Lung microvascular endothelial cell (primary cell): ENCODE measurements at regions not wholly inside any gene's neighbourhood (a gene's known extent, or its start where the extent isn't known, plus 50 kb on each side); places are given as distances from the start of the nearest gene placed in this dataset.
"Not testable (repeated sequence)": the region's sequence is repeated elsewhere in the genome, so short reads cannot be mapped to it uniquely, and the experiment has no call there.

Experiments used
- DNase-seq, 2 donors: peaks; one replicate each; pipeline versions ENCODE4 v3.0.0 to v3.0.0-alpha.2; 2010; ENCODE audit warnings: low read depth in 2 of 2

DNA sequence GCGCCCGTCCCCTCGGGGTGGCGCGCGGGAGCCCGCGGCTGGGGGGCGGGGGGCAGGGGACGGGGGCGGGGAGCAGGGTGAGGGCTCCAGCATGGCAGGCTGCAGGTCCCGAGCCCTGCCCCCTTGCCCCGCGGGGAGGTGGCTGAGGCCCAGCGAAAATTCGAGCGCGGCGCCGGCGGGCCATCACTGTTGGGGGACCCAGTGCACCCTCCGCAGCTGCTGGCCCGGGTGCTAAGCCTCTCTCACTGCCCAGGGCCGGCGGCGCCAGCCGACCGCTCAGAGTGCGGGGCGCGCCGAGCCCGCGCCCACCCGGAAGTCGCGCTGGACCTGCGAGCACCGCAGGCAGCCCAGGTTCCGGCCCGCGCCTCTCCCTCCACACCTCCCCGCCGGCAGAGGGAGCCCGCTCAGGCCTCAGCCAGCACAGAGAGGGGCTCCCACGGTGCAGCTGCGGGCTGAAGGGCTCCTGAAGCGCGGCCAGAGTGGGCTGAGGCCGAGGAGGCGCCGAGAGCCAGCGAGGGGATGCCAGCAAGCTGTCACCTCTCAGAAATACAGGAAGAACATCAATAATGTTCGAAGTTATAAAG is 290.8 kb upstream of the PRSS16 start:
- peak; percentile 56 to 75 for DNase-seq

DNA sequence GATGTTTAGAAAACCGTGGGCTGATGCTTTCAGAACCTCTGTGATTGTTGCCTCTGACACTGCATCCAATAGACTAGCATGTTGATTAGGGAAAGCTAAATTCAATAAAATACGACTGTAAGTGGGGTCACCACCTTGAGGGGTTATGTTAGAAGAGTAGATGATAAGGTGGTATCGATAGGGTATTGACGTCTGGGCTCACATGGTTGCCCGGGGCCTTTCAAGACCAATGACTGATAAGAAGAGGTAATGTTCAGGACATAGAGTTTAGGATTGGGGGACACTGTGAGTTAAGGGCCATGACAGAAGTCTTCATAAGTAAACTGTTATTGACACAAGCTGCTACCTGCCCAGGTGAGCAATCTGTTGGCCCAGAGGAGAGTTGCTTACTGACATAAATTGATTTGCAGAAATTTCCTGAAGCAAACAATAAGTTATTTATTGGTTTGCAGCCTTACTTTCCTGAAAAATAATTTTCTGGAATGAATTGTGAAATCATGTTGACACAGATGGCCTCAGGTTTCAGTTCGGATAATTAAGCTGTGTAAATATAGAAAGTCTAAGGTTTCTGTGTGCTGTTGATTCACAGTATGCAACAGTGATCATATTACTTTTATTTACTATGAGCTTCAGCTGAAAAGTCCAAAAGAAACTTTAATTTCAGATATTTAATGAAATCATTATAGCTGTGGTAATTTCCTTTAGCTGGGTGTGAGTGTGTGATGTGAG is 289.9 kb upstream of the PRSS16 start:
- DNase-seq, result not testable (repeated sequence)

DNA sequence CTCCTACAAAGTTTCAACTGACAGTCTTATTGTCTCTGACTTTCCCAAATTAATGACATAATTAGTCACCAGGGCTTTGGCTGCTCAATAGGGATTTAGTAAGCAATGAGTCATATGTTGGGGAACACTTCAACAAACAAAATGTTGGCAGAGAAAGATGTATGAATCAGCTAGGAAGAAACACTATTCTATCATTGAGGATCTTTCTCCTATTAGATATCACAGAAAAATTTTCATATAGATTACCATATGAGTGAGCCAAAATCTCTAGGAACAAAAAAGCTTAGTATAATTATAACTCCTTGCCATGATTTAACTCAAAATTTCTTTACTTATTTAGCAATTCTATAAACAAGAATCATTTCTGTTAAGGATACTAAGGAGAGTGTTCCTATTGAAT is 286.3 kb upstream of the PRSS16 start:
- DNase-seq, result not testable (repeated sequence)

DNA sequence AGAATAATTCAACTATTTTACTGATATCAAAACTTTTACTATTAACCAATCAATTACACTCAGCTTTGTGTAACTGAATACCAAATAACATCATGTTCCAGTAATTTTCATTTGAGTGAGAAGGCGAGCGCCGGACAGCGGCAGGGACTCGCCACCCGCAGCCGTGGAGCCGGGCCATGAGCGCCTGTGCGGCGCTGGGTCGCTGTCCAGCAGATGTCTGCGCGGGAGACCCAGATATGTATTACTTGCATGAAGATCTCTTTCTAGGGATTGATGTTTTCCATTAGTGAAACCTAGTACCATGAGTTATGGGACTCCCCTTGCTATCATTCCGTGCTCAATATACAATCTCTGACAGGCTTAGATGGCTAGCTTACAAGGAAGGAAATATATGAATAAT is 245.1 kb upstream of the PRSS16 start:
- no peak for DNase-seq

DNA sequence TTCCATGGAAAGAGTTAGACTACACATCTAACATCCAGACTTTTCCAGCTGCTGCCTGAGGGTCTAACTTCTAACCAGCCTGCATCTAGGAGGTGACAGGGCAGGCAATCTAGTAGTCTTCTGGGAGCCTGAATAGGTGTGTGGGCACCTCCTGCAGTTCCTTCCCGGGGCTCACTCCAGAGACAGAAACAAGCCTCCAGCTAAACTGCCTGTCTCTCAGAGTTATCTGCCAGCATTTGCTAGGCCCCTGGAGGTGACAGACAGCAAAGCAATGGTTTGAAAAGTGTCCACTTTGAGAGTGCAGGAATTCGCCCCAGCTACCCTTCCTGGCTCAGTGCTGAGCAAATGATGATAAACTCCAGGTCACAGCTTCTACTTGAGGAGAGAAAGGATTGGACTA is 240.5 kb upstream of the PRSS16 start:
- no peak for DNase-seq

DNA sequence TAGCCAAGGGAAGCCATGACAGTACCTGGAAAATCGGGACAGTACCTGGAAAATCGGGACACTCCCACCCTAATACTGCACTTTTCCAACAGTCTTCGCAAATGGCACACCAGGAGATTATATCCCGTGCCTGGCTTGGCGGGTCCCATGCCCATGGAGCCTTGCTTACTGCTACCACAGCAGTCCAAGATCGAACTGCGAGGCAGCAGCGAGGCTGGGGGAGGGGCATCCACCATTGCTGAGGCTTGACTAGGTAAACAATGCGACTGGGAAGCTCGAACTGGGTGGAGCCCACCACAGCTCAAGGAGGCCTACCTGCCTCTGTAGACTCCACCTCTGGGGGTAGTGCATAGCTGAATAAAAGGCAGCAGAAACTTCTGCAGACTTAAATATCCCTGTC is 238.9 kb upstream of the PRSS16 start:
- DNase-seq, result not testable (repeated sequence)

DNA sequence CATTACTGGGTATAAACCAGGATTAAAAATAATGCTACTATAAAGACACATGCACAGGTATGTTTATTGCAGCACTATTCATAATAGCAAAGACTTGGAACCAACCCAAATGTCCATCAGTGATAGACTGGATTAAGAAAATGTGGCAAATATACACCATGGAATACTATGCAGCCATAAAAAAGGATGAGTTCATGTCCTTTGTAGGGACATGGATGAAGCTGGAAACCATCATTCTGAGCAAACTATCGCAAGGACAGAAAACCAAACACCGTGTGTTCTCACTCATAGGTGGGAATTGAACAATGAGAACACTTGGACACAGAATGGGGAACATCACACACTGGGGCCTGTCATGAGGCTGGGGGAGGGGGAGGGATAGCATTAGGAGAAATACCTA is 233.4 kb upstream of the PRSS16 start:
- not testable (repeated sequence) for DNase-seq

DNA sequence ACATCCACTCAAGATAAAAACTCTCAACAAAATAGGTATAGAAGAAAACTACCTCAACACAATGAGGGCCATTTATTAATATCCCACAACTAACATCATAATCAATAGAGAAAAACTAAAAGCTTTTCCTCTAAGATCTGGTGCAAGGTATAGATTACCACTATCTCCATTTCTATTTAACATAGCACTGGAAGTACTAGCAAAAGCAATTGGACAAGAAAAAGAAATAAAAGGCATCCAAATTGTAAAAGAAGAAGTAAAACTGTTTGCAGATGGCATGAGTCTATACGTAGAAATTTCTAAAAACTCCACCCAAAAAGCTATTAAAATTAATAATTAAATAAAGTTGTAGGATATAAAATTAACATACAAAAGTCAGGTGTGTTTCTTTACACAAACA is 230.8 kb upstream of the PRSS16 start:
- no peak for DNase-seq

DNA sequence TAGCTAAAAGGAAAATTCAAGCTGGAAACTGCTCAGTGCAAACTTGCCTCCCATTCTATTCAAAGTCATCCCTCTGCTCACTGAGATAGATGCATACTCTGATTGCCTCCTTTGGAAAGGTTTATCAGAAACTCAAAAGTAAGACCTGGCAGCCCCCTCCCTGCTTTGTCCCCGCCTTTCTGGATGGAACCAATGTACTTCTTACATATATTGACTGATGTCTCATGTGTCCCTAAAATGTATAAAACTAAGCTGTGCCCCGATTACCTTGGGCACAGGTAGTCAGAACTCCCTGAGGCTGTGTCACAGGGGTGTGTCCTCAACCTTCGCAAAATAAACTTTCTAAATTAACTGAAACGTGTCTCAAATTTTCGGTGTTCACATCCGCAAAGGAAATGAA is 229.1 kb upstream of the PRSS16 start:
- not testable (repeated sequence) for DNase-seq

DNA sequence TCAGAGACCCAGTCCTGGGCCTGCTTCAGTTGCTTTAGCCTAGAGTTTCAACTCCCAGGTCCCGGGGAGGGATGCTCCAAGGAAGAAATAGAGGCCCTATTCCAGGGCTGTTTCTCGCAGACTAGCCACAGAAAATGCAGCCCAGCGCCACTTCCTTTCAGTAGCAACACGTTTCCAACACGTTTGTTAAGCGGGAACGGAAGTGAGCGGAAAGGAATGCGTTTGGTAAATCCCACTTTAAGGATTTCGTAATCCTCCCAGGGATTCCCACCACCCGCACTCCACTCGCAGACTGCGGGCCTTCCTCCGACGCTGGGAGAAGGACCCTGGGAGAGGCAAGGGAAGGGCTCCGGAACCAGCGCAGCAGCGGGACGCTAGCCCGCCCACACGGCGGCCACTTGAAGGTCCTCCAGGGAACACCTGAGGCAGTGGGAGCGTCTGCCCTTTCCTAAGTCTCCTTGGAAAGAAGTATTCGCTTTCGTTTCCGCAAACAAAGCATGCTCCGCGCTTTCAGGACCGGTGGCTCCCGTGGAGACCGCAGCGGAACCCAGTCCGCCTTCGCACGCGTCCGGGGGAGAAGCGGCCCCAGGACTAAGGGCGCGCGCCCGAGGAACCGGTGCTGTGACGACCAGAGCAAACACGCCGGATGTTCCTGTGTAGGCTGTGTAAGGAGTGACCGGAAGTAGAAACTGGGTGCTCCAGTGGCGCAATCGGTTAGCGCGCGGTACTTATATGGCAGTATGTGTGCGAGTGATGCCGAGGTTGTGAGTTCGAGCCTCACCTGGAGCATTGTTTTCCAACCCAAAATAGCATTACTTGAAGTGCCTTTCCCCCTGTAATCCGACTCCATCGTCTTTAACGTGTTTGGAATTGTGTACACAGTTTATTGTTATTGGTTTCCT is 227.6 kb upstream of the PRSS16 start:
- DNase-seq, result peak; percentile 48 to 85

DNA sequence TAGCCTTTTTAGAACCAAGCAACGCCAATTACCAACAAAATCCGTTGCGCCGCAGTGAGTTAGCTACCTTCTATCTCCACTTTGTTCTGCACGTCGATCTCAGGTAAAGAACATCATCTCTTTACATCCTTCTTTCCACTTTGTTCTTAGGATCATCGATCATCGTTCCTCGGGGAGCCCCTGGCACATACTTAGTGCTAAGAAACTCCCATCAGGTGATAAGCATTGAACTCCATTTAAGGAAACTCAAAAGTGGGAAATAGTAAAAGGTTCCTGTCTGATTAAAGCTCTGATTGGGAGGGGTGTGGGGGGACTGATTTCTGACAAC is 227.0 kb upstream of the PRSS16 start:
- DNase-seq, result no peak

DNA sequence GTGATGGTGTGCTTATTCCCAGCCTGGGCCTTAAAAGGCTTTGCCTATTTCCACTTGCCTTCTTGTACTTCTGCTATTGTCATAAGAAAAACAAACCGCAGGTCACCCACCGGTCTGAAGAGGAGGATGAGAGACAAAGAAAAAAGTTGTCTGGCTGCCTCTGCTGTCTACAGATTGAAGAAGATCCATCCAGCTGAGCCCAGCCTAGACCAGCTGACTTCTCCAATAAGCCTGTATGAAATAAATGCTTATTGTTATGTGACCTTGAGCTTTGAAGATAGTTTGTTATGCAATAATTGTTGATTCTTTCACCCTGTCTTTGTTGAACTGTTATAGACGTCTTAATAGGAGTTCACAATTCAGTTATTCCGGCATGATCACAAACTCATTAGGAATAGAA is 223.8 kb upstream of the PRSS16 start:
- no peak for DNase-seq

DNA sequence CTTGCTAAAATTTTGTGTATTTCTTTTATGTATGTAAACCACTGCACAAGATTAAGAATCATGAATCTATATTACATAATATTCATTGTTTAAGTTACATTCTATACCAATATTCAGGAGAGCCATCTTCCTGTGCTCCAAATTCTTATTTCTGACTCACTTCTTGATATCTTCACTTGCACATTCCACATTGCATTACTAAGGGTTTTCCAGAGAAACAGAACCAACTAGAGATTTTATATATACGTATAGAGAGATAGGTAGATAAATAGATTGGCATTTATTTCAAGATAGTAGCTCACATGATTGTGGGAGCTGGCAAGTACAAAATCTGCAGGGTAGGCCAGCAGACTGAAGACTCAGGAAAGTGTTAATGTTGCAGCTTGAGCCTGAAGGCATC is 222.2 kb upstream of the PRSS16 start:
- DNase-seq, result no peak

DNA sequence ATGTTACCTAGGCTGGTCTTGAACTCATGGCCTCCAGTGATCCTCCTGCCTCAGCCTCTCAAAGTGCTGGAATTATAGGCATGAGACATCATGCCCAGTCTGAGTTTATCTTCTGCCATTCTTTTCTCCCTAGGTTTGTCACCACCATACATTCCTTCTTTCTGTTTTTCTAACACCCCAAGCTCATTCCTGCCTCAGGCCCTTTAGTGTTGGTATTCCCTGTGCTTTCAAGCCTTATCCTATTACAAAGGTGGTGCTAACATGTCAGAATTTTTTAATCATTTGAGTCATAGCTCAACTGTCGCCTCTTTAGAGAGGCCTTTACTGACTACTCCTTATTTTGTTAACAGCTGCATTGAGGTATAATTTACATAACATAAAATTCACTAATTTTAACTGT is 221.1 kb upstream of the PRSS16 start:
- DNase-seq, result no peak

DNA sequence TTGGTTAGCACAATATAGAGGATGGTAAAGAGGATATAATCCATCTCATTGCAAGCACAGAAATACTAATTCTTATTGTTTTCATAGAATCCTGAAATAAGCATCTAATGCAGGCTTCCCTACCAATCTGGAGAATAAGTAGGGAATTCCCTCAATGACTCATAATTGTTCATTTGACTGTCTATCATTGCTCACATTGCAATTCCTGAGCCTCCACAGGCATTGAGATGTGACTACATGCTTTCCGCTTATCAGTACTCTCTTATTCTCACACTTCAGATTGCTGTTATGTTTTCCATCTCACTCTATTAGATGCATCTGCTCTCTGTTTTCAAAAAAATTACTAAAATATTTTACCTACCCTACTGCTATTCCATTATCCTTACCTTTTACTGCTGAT is 216.2 kb upstream of the PRSS16 start:
- DNase-seq, result peak in 1 of 2 donors; percentile 30

DNA sequence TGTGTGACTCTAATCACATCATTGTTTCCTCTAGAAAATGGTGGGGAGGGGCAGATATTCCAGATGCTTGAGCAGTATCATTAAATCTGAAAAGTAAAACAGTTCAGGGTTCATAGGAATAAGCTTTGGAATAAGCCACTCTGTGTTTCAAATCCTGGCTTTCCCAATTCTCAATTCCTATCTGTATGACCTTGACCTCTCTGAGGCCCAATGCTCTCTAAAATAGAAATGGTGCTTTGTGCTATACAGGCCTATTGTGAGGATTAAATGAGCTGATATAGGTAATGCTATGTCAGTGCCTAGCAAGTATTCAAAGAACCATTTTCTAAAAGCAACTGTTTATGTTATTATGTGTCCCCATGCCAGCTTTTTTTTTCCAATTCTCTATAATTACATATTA is 209.0 kb upstream of the PRSS16 start:
- no peak for DNase-seq

DNA sequence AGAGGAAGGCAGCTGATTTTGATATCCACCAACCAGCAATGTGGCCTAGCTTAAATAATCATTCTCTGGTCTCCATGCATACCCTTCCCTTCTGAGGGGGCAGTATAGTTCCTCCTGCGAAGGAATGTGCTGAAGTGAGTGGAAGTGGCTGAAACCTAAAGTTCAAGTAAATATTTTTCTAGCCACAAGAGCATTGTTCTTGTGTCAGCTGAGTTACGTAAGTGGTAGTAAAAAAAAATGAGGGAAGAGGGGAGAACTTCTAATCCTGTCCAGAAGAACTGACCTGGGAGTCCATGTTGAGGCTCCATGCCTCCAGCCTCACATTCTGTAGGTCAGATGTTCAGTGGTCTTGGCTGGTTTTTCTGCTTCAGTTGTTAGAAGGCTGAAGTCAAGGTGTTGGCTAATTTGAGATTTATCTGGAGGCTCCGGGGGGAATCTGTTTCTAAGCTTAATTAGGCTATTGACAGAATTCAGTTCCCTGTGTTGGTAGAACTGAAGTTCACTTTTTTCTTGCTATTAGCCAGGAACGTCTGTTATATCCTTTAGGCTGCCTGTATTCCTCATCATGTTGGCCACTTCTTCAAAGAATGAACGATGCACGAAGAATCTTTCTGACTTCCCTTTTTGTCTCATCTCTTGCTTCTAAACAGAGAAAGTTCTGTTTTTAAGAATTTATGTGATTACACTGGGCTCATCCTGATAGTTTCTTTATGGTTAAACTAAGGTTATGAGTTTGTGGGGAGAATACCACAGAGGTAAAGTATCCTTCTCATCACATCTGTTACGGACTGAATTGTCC is 207.1 kb upstream of the PRSS16 start:
- no peak for DNase-seq

DNA sequence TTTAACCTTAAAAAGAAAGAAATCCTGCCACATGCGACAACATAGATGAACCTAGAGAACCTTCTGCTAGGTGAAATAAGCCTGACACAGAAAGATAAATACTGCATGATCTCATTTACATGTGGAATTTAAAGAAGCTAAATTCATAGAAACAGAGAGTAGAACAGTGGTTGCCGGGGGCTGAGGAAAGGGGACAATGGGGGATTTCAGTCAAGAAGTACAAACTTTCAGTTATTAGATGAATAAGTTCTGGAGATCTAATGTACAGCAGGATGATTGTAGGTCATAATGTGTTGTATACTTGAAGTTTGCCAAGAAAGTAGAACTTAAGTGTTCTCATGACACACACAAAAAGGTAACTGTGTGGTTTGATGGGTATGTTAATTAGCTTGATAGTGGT is 204.3 kb upstream of the PRSS16 start:
- no peak for DNase-seq

DNA sequence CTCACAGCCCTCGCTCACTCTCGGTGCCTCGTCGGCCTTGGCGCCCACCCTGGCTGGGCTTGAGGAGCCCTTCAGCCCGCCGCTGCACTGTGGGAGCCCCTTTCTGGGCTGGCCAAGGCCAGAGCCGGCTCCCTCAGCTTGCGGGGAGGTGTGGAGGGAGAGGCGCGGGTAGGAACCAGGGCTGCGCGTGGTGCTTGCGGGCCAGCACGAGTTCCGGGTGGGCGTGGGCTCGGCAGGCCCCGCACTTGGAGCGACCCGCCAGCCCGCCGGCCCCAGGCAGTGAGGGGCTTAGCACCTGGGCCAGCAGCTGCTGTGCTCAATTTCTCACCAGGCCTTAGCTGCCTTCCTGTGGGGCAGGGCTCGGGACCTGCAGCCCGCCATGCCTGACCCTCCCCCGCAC is 202.4 kb upstream of the PRSS16 start:
- DNase-seq, result not testable (repeated sequence)

DNA sequence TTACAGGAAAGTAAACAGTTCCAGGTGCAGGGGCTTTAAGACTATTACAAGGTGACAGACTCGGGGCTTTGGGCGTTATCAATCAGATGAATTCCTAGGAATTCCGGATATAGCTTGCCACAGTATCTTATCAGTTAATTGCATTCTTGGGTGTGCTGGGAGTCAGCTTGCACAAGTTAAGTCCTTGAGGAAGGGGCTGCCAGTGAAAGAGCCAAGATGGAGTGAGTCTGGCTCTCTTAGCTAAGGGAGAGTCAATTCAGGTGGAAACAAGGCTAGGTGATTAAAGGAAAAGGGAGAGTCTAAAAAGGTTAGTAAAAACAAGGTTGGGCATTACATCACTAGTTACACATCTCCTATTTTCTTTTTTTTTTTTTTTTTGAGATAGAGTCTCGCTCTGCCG is 199.8 kb upstream of the PRSS16 start:
- DNase-seq, result not testable (repeated sequence)

DNA sequence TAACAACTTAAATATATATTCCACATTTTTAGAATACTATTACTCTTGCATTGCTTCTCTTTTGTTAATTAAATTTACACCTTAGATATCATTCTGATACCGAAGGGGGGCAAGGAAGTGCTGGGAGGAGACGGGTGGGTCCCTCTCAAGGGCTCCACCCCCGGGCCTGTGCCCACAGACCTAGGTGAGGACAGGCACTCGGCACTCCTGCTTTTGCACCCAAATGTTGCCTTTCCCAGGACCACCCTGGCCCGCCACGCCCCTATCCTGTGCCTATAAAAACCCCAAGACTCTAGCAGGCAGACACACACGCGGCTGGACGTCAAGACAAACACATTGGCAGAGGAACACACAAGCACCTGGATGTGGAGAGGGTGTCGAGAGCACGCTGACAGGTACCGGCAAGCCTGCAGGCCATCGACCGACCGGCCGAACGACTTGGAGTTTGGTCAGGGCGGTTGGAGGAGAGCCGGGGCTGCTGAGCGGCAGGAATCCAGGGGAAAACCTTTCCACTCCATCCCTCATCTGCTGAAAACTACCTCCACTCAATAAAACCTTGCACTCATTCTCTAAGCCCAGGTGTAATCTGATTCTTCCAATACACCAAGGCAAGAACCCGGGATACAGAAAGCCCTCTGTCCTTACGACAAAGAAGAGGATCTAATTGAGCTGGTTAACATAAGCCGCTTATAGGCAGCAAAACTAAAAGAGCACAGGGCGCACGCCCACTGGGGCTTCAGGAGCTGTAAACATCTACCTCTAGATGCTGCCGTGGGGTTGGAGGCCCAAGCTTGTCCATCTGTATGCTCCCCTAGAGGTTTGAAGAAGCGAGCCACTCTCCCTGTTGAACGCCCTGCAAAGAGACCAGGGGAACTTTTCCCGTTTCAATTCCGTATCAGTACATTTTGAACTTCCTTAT is 197.4 kb upstream of the PRSS16 start:
- DNase-seq, result no peak
